ENCODE measurements at regions not wholly inside any gene's neighbourhood (a gene's known extent, or its start where the extent isn't known, plus 50 kb on each side); places are given as distances from the start of the nearest gene placed in this dataset.

DNA sequence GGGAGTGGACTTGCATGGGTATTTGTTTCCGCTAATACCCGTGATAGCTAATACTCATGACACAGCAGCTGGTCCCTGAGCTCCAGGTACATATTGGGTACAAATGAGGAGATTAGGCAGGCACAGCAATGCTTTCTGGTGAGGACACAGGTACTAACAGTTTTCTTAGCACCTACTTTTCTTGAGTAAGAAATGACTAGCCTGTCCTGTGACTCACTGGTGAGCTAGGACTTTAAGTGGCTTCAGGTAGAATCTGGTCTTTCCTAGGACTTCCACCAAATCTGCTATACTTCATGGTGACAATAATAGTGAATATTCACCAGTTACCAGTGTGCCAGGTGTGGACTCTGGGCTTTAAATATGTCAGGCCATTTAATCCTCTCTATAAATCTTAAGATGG, 407.4 kb upstream of the NR3C2 start:
- DNase-seq, result no peak
- Histone ChIP-seq H4K20me1 (ENCODE audit: insufficient read depth) (no peaks in the 10 kb centered on the region), H3K9ac (no peak overlapping the region), H3K4me3 (no peak overlapping the region), H3K36me3 (ENCODE audit: low read depth) (no peaks in the 10 kb centered on the region), H3K79me2 (ENCODE audit: insufficient read depth) (no peaks in the 10 kb centered on the region), H3K27me3 (replicated peaks; ENCODE audit: insufficient read depth) (no peaks in the 10 kb centered on the region), H3K4me1 (ENCODE audit: insufficient read depth) (no peaks in the 10 kb centered on the region), H3K4me2 (ENCODE audit: unreplicated experiment) (no peak overlapping the region), H2AFZ (no peak overlapping the region), H3K27ac (no peak overlapping the region), H3K9me2 (ENCODE audit: insufficient read depth) (no peaks in the 10 kb centered on the region), H3K9me3 (ENCODE audit: low read depth) (no peaks in the 10 kb centered on the region), H3F3A (ENCODE audit: insufficient read depth) (no peaks in the 10 kb centered on the region)
- in situ Hi-C loops (cut with MboI), result no loop called here
- TF ChIP-seq EZH2 (IDR thresholded peaks at IDR 0.05; ENCODE audit: insufficient read depth, poor library complexity, severe bottlenecking), result no peak
- 88% methylated on average over 2 of the region's 2 CpGs for WGBS, 2 experiments (ENCODE audit: low coverage in 1 of 2, low lambda C conversion rate in 2 of 2, missing lambda C conversion rate in 2 of 2)

GRCh38 chr4:148847544-148848255, 405.5 kb upstream of the NR3C2 start:
- WGBS, 2 experiments (ENCODE audit: low coverage in 1 of 2, low lambda C conversion rate in 2 of 2, missing lambda C conversion rate in 2 of 2), result 63 to 68% methylated on average over 10 of the region's 10 CpGs
- no peak overlapping the region for H3K4me3 ChIP-seq
- H2AFZ ChIP-seq, result no peak overlapping the region
- no peaks in the 10 kb centered on the region for H3K9me2 ChIP-seq (ENCODE audit: insufficient read depth)
- no peaks in the 10 kb centered on the region for H3F3A ChIP-seq (ENCODE audit: insufficient read depth)
- no peaks in the 10 kb centered on the region for H3K4me1 ChIP-seq (ENCODE audit: insufficient read depth)
- no peak overlapping the region for H3K4me2 ChIP-seq (ENCODE audit: unreplicated experiment)
- H3K27ac ChIP-seq, result no peak overlapping the region
- H3K9me3 ChIP-seq (ENCODE audit: low read depth), result no peaks in the 10 kb centered on the region
- DNase-seq, result no peak
- no peaks in the 10 kb centered on the region for H4K20me1 ChIP-seq (ENCODE audit: insufficient read depth)
- no peaks in the 10 kb centered on the region for H3K79me2 ChIP-seq (ENCODE audit: insufficient read depth)
- no peaks in the 10 kb centered on the region for H3K27me3 ChIP-seq (replicated peaks; ENCODE audit: insufficient read depth)
- TF ChIP-seq EZH2 (IDR thresholded peaks at IDR 0.05; ENCODE audit: insufficient read depth, poor library complexity, severe bottlenecking) (no peak), EZH2phosphoT487 (IDR thresholded peaks at IDR 0.05; ENCODE audit: insufficient read depth, low read depth) (no peak)
- in situ Hi-C loops (cut with MboI), result no loop called here
- H3K9ac ChIP-seq, result no peak overlapping the region
- no peaks in the 10 kb centered on the region for H3K36me3 ChIP-seq (ENCODE audit: low read depth)

GRCh38 chr4:148845609-148846008, 403.4 kb upstream of the NR3C2 start:
- DNase-seq, result no peak
- no peak overlapping the region for H3K4me3 ChIP-seq

GRCh38 chr4:148843625-148844024, 401.4 kb upstream of the NR3C2 start:
- Histone ChIP-seq H3K9me3 (ENCODE audit: low read depth) (no peaks in the 10 kb centered on the region), H3K4me2 (ENCODE audit: unreplicated experiment) (no peak overlapping the region), H3K4me1 (ENCODE audit: insufficient read depth) (no peaks in the 10 kb centered on the region), H4K20me1 (ENCODE audit: insufficient read depth) (no peaks in the 10 kb centered on the region), H2AFZ (no peak overlapping the region), H3K9me2 (ENCODE audit: insufficient read depth) (no peaks in the 10 kb centered on the region), H3K36me3 (ENCODE audit: low read depth) (no peaks in the 10 kb centered on the region), H3K4me3 (no peak overlapping the region), H3K27ac (no peak overlapping the region), H3K27me3 (replicated peaks; ENCODE audit: insufficient read depth) (no peaks in the 10 kb centered on the region), H3K9ac (no peak overlapping the region), H3F3A (ENCODE audit: insufficient read depth) (no peaks in the 10 kb centered on the region), H3K79me2 (ENCODE audit: insufficient read depth) (no peaks in the 10 kb centered on the region)
- TF ChIP-seq EZH2phosphoT487 (IDR thresholded peaks at IDR 0.05; ENCODE audit: insufficient read depth, low read depth) (no peak), EZH2 (IDR thresholded peaks at IDR 0.05; ENCODE audit: insufficient read depth, poor library complexity, severe bottlenecking) (no peak)
- DNase-seq, result no peak
- WGBS, 2 experiments (ENCODE audit: low coverage in 1 of 2, low lambda C conversion rate in 2 of 2, missing lambda C conversion rate in 2 of 2), result 19% methylated on average over 3 of the region's 3 CpGs
- in situ Hi-C loops (cut with MboI), result no loop called here

More at GRCh38 chr4:148845609-148846008, 403.4 kb upstream of the NR3C2 start:
- Histone ChIP-seq H3K4me2 (ENCODE audit: unreplicated experiment) (no peak overlapping the region), H3K9me2 (ENCODE audit: insufficient read depth) (no peaks in the 10 kb centered on the region), H3K79me2 (ENCODE audit: insufficient read depth) (no peaks in the 10 kb centered on the region), H3K9me3 (ENCODE audit: low read depth) (no peaks in the 10 kb centered on the region), H3K27me3 (replicated peaks; ENCODE audit: insufficient read depth) (no peaks in the 10 kb centered on the region), H3F3A (ENCODE audit: insufficient read depth) (no peaks in the 10 kb centered on the region), H3K36me3 (ENCODE audit: low read depth) (no peaks in the 10 kb centered on the region), H3K4me1 (ENCODE audit: insufficient read depth) (no peaks in the 10 kb centered on the region), H4K20me1 (ENCODE audit: insufficient read depth) (no peaks in the 10 kb centered on the region), H2AFZ (no peak overlapping the region), H3K27ac (no peak overlapping the region), H3K9ac (no peak overlapping the region)
- in situ Hi-C loops (cut with MboI), result no loop called here
- TF ChIP-seq EZH2 (IDR thresholded peaks at IDR 0.05; ENCODE audit: insufficient read depth, poor library complexity, severe bottlenecking), result no peak
- TF ChIP-seq EZH2phosphoT487 (IDR thresholded peaks at IDR 0.05; ENCODE audit: insufficient read depth, low read depth), result no peak
- 27 to 30% methylated on average over 1 of the region's 1 CpG for WGBS, 2 experiments (ENCODE audit: low coverage in 1 of 2, low lambda C conversion rate in 2 of 2, missing lambda C conversion rate in 2 of 2)
